ENCODE measurements at regions not wholly inside any gene's neighbourhood (a gene's known extent, or its start where the extent isn't known, plus 50 kb on each side); places are given as distances from the start of the nearest gene placed in this dataset.

DNA sequence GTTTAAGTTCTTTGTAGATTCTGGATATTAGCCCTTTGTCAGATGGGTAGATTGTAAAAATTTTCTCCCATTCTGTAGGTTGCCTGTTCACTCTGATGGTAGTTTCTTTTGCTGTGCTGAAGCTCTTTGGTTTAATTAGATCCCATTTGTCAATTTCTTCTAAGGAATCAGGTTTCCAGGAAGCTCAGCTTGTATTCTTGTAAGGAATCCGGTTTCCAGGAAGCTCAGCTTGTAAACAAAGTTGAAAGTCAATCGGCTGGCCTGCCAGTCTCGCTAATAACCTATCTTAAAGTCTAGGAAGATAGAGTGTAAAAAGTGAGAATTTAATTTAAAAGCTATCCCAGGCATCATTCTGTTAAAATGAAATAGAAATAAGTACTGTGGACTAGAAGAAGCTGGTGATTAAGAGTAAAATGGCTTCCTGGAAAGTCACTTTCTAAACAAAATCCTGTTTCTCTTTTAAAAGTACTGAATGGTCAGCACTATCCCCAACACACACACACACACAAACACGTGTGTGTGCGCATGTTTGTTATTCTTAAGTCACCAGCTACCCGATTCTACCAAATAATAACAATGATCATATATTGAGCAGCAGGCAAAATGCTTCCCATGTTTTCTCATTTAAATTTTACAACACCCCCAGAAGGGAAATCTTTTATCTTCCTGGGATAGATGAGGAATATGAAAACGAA is 171.7 kb downstream of the PAPSS1 start:
- TF ChIP-seq, protein P1, sequence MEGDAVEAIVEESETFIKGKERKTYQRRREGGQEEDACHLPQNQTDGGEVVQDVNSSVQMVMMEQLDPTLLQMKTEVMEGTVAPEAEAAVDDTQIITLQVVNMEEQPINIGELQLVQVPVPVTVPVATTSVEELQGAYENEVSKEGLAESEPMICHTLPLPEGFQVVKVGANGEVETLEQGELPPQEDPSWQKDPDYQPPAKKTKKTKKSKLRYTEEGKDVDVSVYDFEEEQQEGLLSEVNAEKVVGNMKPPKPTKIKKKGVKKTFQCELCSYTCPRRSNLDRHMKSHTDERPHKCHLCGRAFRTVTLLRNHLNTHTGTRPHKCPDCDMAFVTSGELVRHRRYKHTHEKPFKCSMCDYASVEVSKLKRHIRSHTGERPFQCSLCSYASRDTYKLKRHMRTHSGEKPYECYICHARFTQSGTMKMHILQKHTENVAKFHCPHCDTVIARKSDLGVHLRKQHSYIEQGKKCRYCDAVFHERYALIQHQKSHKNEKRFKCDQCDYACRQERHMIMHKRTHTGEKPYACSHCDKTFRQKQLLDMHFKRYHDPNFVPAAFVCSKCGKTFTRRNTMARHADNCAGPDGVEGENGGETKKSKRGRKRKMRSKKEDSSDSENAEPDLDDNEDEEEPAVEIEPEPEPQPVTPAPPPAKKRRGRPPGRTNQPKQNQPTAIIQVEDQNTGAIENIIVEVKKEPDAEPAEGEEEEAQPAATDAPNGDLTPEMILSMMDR (conservative IDR thresholded peaks at IDR 0.05 in 1 of 2, IDR thresholded peaks at IDR 0.05 in 1 of 2; ENCODE audit: low read depth in 1 of 2, low read length in 2 of 2): no peak
- TF ChIP-seq EZH2 (IDR thresholded peaks at IDR 0.05; ENCODE audit: low read length, missing control alignments): no peak
